ENCODE measurements at regions not wholly inside any gene's neighbourhood (a gene's known extent, or its start where the extent isn't known, plus 50 kb on each side); places are given as distances from the start of the nearest gene placed in this dataset.
"Not testable (repeated sequence)": the region's sequence is repeated elsewhere in the genome, so short reads cannot be mapped to it uniquely, and the experiment has no call there.

DNA sequence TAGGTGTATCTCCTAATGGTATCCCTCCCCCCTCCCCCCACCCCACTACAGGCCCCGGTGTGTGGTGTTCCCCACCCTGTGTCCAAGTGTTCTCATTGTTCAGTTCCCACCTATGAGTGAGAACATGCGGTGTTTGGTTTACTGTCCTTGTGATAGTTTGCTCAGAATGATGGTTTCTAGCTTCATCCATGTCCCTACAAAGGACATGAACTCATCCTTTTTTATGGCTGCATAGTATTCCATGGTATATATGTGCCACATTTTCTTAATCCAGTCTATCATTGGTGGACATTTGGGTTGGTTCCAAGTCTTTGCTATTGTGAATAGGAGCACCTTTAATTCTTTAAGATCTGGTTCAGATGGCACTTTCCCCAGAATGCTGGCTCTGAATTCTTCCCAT is 58.5 kb upstream of the PTGFRN start:
- not testable (repeated sequence) for DNase-seq (ENCODE audit: low read depth, low spot score)

DNA sequence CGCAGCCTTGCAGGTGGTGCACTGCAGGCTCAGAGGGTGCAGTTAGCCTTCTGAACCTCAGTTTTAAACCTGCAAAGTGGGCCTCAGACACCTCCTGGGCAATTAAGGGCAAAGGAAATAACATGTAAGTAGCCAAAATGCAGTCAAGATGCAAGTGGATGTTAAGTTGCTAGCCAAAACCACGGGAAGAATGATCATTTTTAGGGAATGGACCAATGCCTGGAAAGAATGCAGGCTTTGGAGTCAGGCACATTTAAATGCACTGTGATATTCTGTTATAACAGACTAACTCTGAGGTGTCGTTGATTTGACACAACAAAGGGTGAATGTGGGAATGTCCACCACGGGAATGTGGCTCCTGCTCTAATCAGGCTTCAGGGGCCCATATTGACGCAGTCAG is 57.9 kb upstream of the PTGFRN start:
- peak; percentile 41 for DNase-seq (ENCODE audit: low read depth, low spot score)

DNA sequence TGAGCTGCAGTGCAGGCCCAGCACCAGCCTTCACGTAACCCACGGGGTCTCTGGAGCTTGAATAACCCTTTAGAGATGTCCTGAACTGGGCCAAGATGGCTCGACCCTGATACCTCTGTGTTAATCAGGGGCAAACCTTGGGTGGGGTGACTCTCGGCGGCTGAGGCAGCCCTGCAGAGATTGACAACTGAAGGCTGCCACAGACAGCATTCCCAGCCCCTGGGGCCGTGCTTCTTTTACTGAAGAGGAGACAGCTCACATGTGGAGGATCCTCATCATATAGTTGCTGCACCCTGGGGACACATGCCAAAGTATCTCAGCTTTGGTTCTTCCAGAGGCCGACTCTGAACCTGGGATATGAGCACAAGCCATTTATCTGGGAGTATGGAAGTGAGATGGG is 57.3 kb upstream of the PTGFRN start:
- DNase-seq (ENCODE audit: low read depth, low spot score): no peak

DNA sequence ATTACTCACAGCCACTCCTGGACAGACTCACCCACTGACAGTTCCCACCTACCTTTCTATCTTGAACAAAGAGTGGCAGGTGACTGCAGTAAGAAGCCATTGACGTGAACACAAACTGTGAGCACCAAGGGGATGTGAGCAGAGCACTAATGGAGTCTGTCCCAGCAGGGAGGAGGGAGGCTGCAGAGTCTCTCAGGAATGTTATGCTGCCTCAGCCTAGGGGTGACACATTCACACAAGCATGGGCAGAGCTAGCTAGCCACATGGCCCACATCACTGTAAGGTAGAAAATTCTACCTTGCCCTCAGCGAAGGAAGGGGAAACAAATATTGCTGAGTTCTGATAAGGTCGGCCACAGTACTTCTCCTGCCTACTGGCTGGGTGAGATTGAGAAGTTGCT is 56.8 kb upstream of the PTGFRN start:
- DNase-seq (ENCODE audit: low read depth, low spot score): peak; percentile 68

DNA sequence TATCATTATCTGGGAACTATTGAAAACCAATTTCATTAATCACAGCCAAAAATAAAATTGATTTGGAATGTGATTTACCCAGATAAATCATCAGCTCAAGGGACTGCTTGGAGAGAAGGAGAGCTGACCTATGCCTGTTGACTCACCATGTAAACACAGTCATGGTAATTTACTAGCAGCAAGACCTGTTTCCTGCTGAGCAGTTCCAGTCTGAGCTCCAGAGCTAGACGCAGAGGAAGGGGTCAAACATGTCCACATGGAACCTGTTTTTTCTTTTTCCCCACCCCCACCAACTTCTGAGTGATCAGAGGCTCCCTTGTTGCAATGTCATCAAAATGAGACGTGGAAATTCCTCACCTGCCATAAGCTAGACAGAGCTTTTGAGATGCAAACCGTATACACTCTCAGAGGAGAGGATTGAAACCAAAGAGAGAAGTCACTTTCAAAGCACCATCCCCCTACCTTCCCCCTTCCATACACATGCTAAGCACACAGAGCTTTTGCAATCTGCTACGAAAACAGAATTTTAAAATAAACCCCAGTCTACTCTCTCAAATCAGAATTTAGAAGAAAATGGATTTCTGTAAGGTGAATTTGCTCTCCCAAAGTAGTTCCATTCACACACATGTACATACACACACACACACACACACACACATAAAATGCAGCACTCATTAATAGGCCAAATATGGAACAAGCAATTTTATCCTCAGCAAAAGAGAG is 55.9 kb upstream of the PTGFRN start:
- peak; percentile 82 for DNase-seq (ENCODE audit: low read depth, low spot score)

DNA sequence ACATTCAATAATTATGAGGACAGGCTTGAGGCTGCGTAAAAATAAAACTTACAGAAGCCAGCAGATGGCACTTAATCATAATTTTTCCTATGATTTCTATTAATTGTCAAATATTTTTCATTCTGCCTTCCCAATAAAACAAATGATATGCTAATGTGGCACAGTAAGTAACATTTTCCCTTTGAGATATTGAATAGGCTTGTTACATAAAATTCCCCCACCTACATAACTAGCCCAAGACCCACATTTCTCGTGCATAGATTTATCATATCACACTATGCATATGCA is 55.4 kb upstream of the PTGFRN start:
- no peak for DNase-seq (ENCODE audit: low read depth, low spot score)

DNA sequence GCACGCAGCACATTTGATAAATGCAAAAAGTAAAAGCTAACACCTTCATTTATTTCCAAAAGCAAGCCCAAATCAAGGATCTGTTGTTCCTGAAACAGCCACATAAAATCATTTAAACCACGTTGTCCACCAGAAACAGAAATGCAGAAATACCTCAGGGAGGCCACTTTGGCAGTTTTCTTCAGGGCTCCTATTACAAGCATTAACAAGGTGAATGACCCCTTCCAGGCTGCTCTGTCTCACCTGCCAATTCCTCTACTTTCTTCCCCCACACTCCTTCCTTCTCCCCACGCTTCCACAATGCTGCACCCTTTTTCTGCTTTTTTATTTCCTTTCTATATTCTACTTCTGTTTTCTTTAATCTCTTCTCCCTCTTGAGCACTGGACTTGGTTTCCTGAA is 55.0 kb upstream of the PTGFRN start:
- DNase-seq (ENCODE audit: low read depth, low spot score): no peak

DNA sequence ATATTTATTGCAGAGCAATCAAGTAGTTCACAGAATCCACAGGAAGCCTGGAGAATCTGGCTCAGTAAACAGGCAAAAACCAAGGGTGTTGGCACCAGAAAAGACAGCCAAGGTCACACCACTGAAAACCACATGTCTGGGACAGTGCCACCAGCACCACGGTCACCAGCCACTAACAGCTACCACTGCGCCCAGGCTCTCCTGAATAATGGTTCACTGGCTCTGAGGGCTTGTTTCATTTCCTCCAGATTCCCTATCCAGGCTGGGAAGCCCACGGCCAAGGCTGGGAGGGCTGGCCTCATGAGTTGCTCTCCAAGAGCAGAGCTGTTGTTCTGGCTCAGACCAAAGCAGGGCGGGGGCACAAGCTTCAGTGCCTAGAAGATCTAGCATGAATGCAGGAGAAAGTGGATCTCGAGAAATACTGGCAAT is 54.5 kb upstream of the PTGFRN start:
- DNase-seq (ENCODE audit: low read depth, low spot score): peak; percentile 67

DNA sequence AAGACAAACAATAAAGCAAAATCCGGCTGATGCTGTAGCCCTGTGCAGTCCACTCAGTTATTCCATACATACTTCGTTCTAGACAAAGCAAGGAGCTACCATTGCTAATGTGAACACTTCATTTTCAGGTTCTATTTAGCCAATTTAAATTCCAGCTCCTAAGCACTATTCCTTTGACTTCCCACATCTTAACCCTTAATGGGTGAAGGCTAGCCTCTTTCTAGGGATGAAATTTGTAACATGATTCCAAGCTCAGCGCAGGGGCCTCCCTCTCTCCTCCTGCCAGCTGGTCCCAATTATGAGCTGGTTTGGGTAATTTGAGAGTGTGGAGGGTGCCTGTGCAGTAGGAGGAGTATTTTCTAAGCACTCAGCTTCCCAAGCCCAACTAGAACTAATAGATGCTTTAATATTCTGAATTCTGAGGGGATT is 53.9 kb upstream of the PTGFRN start:
- DNase-seq (ENCODE audit: low read depth, low spot score): peak; percentile 75

DNA sequence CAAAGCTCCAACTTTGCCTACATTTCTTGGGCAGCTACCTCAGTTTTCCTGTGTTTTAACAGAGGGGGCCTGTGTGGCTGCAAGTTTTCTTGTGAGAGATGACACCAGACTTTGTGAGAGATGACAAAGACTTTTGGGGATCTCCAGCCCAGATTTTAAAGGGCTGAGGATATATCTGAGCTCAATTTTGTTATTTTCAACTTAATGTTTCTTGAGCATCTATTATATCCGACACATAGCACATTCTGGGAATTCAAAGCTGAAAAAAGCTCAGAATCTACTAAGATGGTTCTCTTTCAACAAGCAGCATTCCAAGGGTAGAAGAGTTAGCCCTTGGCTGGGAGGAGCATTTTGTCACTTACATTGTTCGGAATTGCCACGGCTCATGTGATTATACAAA is 53.4 kb upstream of the PTGFRN start:
- DNase-seq (ENCODE audit: low read depth, low spot score): no peak

DNA sequence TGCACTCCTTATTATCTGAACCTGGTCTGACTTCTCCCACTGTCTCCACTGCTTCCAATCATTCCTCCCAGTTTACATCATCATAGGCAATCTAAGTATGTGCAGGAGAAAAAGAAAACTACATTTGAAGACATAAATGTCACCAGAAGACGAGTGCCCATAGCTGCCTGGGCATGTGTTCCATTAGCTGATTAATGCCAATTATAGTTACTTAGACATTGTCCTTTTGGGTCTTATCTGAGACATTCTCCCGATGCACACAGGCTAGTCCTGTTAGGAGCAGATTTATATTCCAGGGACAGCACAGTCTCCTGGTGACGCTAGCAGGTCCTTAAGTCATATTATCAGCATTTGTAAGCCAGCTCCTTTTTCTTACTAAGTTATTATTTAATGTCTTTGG is 52.6 kb upstream of the PTGFRN start:
- DNase-seq (ENCODE audit: low read depth, low spot score): no peak

Measured in astrocyte of the hippocampus (primary cell).